ENCODE measurements at regions not wholly inside any gene's neighbourhood (a gene's known extent, or its start where the extent isn't known, plus 50 kb on each side); places are given as distances from the start of the nearest gene placed in this dataset.
"Not testable (repeated sequence)": the region's sequence is repeated elsewhere in the genome, so short reads cannot be mapped to it uniquely, and the experiment has no call there.

GRCh38 chr4:158418679-158419078 is 103.0 kb upstream of the RXFP1 start:
- CTCF ChIA-PET (ENCODE audit: low intra/inter-chr PET ratio); BruUV-seq (replicated peaks): not testable (repeated sequence)
- POLR2A ChIA-PET, result interaction anchor here (0.8 to 1.2 kb wide), 2 partner anchors 8 to 9 kb away, joined by 3 read pairs; no protein-coding TSS in a partner anchor

More at GRCh38 chr4:158418679-158419078, 103.0 kb upstream of the RXFP1 start:
- TF ChIP-seq CTCF (IDR thresholded peaks at IDR 0.05 in 2 of 3, conservative IDR thresholded peaks at IDR 0.05 in 1 of 3; ENCODE audit: insufficient read depth in 2 of 3, low read depth in 1 of 3, low read length in 3 of 3) (peak; percentile 15 to 28 (median 27); a peak in 2 of 6 replicates), NFIC (IDR thresholded peaks at IDR 0.05) (peak; percentile 61), RAD21 (CRISPR knock-in tag; conservative IDR thresholded peaks at IDR 0.05 in 1 of 2, IDR thresholded peaks at IDR 0.05 in 1 of 2) (peak in 1 of 2 experiments; percentile 19; a peak in 1 of 4 replicates)
- H3K4me2 ChIP-seq (ENCODE audit: insufficient read depth, low read length); H3K27me3 ChIP-seq (ENCODE audit: control insufficient read depth in 2 of 2, insufficient read depth in 2 of 2, low read length in 2 of 2); intact Hi-C loops (cut with micrococcal nuclease); ATAC-seq; H3K27ac ChIP-seq (ENCODE audit: extremely low read depth, low read depth, low read length); in situ Hi-C loops (cut with MboI); H3K4me1 ChIP-seq (replicated peaks in 1 of 2; ENCODE audit: control insufficient read depth in 2 of 2, insufficient read depth in 2 of 2, low read length in 2 of 2); H3K9ac ChIP-seq (ENCODE audit: insufficient read depth in 1 of 2, low read depth in 2 of 2, low read length in 2 of 2); H3K9me3 ChIP-seq (replicated peaks; ENCODE audit: control insufficient read depth, insufficient read depth, low read depth, low read length); H3K79me2 ChIP-seq (ENCODE audit: control insufficient read depth, insufficient read depth, low read length); H3K4me3 ChIP-seq; H2AFZ ChIP-seq (ENCODE audit: low read depth, low read length); H3K9me1 ChIP-seq (ENCODE audit: control insufficient read depth, insufficient read depth, low read length); H4K20me1 ChIP-seq (replicated peaks; ENCODE audit: control insufficient read depth, insufficient read depth, low read length); H3K36me3 ChIP-seq (ENCODE audit: control insufficient read depth, insufficient read depth, low read length); FAIRE-seq: not testable (repeated sequence)
- 18% methylated on average over 3 of the region's 4 CpGs for WGBS (ENCODE audit: insufficient coverage, low coverage, missing lambda C conversion rate)
- DNase-seq (ENCODE audit: extremely low read depth in 1 of 4, low spot score in 3 of 4), result peak in 1 of 4 experiments; percentile 4
